WTC11 (cell line): ENCODE measurements at regions not wholly inside any gene's neighbourhood (a gene's known extent, or its start where the extent isn't known, plus 50 kb on each side); places are given as distances from the start of the nearest gene placed in this dataset.

ENCODE experiments used
- ATAC-seq: fragments of 200-7000 bp; cut with Tn5 transposase; 2 replicates; pipeline ENCODE4 v1.10.0; 2021; ENCODE audit warnings: mild to moderate bottlenecking, moderate library complexity
- CTCF ChIA-PET: fragments of 300-600 bp; sonication (Branson Sonifier 250); formaldehyde crosslinking; loops from one replicate; lab custom pipeline; 2021; ENCODE audit warnings: antibody characterized with exemption; lab: Charles Lee
- POLR2A ChIA-PET: fragments of 350-600 bp; sonication (Branson Sonifier 250); formaldehyde crosslinking; loops from one replicate; lab custom pipeline; 2021; ENCODE audit warnings: antibody characterized with exemption; lab: Charles Lee
- DNase-seq: peaks from one replicate; pipeline ENCODE4 v3.0.0; 2021; ENCODE audit warnings: low spot score
- H3K27ac Mint-ChIP-seq: 2 replicates; pipeline ENCODE4 v1.8.0; 2021; ENCODE audit warnings: mixed read lengths
- H3K27me3 Mint-ChIP-seq: 2 replicates; pipeline ENCODE4 v1.8.0; 2021; ENCODE audit warnings: low read depth, mild to moderate bottlenecking, moderate library complexity, mixed read lengths
- H3K36me3 Mint-ChIP-seq: 2 replicates; pipeline ENCODE4 v1.8.0; 2021; ENCODE audit warnings: mixed read lengths
- H3K4me1 Mint-ChIP-seq: 2 replicates; pipeline ENCODE4 v1.8.0; 2022; ENCODE audit warnings: mixed read lengths
- H3K4me3 Mint-ChIP-seq: 2 replicates; pipeline ENCODE4 v1.8.0; 2021; ENCODE audit warnings: mild to moderate bottlenecking, moderate library complexity, mixed read lengths
- H3K9me3 Mint-ChIP-seq: 2 replicates; pipeline ENCODE4 v1.8.0; 2021; ENCODE audit warnings: mixed read lengths
- CBFB ChIP-seq: sonication (generic); formaldehyde crosslinking; IDR thresholded peaks from 2 replicates; pipeline ENCODE4 v1.8.1; 2022; ENCODE audit warnings: mild to moderate bottlenecking, low read depth, missing genetic modification reagents
- CREB1 ChIP-seq: sonication (generic); formaldehyde crosslinking; IDR thresholded peaks from 2 replicates; pipeline ENCODE4 v1.8.0; 2023; ENCODE audit warnings: mild to moderate bottlenecking, missing genetic modification reagents
- CREM ChIP-seq: sonication (generic); formaldehyde crosslinking; IDR thresholded peaks from 2 replicates; pipeline ENCODE4 v1.8.1; 2022; ENCODE audit warnings: mild to moderate bottlenecking, missing genetic modification reagents, moderate library complexity
- ETV6 ChIP-seq: sonication (generic); formaldehyde crosslinking; IDR thresholded peaks from 2 replicates; pipeline ENCODE4 v1.8.1; 2022; ENCODE audit warnings: mild to moderate bottlenecking, missing genetic modification reagents
- FOXP4 ChIP-seq: sonication (generic); formaldehyde crosslinking; IDR thresholded peaks from 2 replicates; pipeline ENCODE4 v1.8.0; 2022; ENCODE audit warnings: mild to moderate bottlenecking, missing genetic modification reagents
- HMGXB4 ChIP-seq: sonication (generic); formaldehyde crosslinking; IDR thresholded peaks from 2 replicates; pipeline ENCODE4 v1.8.1; 2023; ENCODE audit warnings: mild to moderate bottlenecking, moderate library complexity, missing genetic modification reagents
- IRF2 ChIP-seq: sonication (generic); formaldehyde crosslinking; IDR thresholded peaks from 2 replicates; pipeline ENCODE4 v1.8.0; 2022; ENCODE audit warnings: low read depth, missing genetic modification reagents, borderline replicate concordance
- MAX ChIP-seq: sonication (generic); formaldehyde crosslinking; IDR thresholded peaks from 2 replicates; pipeline ENCODE4 v1.8.0; 2022; ENCODE audit warnings: mild to moderate bottlenecking, missing genetic modification reagents
- PRDM15 ChIP-seq: sonication (generic); formaldehyde crosslinking; IDR thresholded peaks from 2 replicates; pipeline ENCODE4 v1.8.0; 2022; ENCODE audit warnings: missing genetic modification reagents
- RELA ChIP-seq: sonication (generic); formaldehyde crosslinking; IDR thresholded peaks from 2 replicates; pipeline ENCODE4 v1.8.1; 2022; ENCODE audit warnings: missing genetic modification reagents, mild to moderate bottlenecking, borderline replicate concordance
- SOX15 ChIP-seq: fragments of 250-450 bp; sonication (Bioruptor Pico); IDR thresholded peaks from 2 replicates; pipeline ENCODE4 v1.9.0; 2021; ENCODE audit warnings: mild to moderate bottlenecking
- TEAD1 ChIP-seq: sonication (generic); formaldehyde crosslinking; IDR thresholded peaks from 2 replicates; pipeline ENCODE4 v1.8.0; 2022; ENCODE audit warnings: mild to moderate bottlenecking, missing genetic modification reagents
- ZNF232 ChIP-seq: sonication (generic); formaldehyde crosslinking; IDR thresholded peaks from 2 replicates; pipeline ENCODE4 v1.8.0; 2022; ENCODE audit warnings: mild to moderate bottlenecking, missing genetic modification reagents
- ZNF423 ChIP-seq: fragments of 250-450 bp; sonication (Bioruptor Pico); IDR thresholded peaks from 2 replicates; pipeline ENCODE4 v2.1.2; 2022; ENCODE audit warnings: mild to moderate bottlenecking, moderate library complexity
- ZNF532 ChIP-seq: fragments of 250-450 bp; sonication (Bioruptor Pico); IDR thresholded peaks from 2 replicates; pipeline ENCODE4 v1.9.0; 2021; ENCODE audit warnings: mild to moderate bottlenecking, borderline replicate concordance
- TF ChIP-seq, protein P1 (sequence below): fragments of 250-450 bp; sonication (Bioruptor Pico); IDR thresholded peaks from 2 replicates; pipeline ENCODE4 v1.9.0; 2021; ENCODE audit warnings: mild to moderate bottlenecking

GRCh38 chr3:13207975-13208705, 134.9 kb upstream of the IQSEC1 start:
- Mint-ChIP-seq H3K36me3 (no peaks in the 10 kb centered on the region), H3K9me3 (no peaks in the 10 kb centered on the region), H3K4me3 (no peak overlapping the region), H3K27me3 (no peaks in the 10 kb centered on the region), H3K4me1 (peaks cover 5% of the 10 kb centered on the region; the same call in 1 of the 2 replicates), H3K27ac (no peak overlapping the region)
- no peak for TF ChIP-seq ZNF232 (CRISPR knock-in tag)
- TF ChIP-seq CREM (CRISPR knock-in tag): no peak
- no peak for TF ChIP-seq HMGXB4 (CRISPR knock-in tag)
- no peak for TF ChIP-seq SOX15
- no peak for TF ChIP-seq CBFB (CRISPR knock-in tag)
- TF ChIP-seq IRF2 (CRISPR knock-in tag): no peak
- TF ChIP-seq PRDM15 (CRISPR knock-in tag): no peak
- TF ChIP-seq ZNF423 (CRISPR knock-in tag): no peak
- no peak for TF ChIP-seq ZNF532 (CRISPR knock-in tag)
- TF ChIP-seq CREB1 (CRISPR knock-in tag): no peak
- TF ChIP-seq, protein P1, sequence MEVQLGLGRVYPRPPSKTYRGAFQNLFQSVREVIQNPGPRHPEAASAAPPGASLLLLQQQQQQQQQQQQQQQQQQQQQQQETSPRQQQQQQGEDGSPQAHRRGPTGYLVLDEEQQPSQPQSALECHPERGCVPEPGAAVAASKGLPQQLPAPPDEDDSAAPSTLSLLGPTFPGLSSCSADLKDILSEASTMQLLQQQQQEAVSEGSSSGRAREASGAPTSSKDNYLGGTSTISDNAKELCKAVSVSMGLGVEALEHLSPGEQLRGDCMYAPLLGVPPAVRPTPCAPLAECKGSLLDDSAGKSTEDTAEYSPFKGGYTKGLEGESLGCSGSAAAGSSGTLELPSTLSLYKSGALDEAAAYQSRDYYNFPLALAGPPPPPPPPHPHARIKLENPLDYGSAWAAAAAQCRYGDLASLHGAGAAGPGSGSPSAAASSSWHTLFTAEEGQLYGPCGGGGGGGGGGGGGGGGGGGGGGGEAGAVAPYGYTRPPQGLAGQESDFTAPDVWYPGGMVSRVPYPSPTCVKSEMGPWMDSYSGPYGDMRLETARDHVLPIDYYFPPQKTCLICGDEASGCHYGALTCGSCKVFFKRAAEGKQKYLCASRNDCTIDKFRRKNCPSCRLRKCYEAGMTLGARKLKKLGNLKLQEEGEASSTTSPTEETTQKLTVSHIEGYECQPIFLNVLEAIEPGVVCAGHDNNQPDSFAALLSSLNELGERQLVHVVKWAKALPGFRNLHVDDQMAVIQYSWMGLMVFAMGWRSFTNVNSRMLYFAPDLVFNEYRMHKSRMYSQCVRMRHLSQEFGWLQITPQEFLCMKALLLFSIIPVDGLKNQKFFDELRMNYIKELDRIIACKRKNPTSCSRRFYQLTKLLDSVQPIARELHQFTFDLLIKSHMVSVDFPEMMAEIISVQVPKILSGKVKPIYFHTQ: no peak
- no peak for TF ChIP-seq FOXP4 (CRISPR knock-in tag)
- no peak for TF ChIP-seq ETV6 (CRISPR knock-in tag)
- TF ChIP-seq MAX (CRISPR knock-in tag): no peak
- TF ChIP-seq RELA (CRISPR knock-in tag): no peak
- TF ChIP-seq TEAD1 (CRISPR knock-in tag): no peak
- no peak for ATAC-seq
- ChIA-PET POLR2A (no interaction called here), CTCF (interaction anchor here (0.5 to 1.5 kb wide), 6 partner anchors 13 to 244 kb away, joined by 3 to 6 read pairs (median 4); no protein-coding TSS in a partner anchor)
- no peak for DNase-seq
